ENCODE measurements at regions not wholly inside any gene's neighbourhood (a gene's known extent, or its start where the extent isn't known, plus 50 kb on each side); places are given as distances from the start of the nearest gene placed in this dataset.

- TF ChIP-seq CTCF (IDR thresholded peaks at IDR 0.05; ENCODE audit: insufficient read depth, low read length, poor library complexity, severe bottlenecking) (no peak), EZH2phosphoT487 (conservative IDR thresholded peaks at IDR 0.05; ENCODE audit: low read length) (no peak)
Measured at GRCh38 chr5:173454361-173454735, 126.1 kb upstream of the STC2 start.

Data from SU-DHL-6 (cell line).